Keratinocyte (primary cell): ENCODE measurements at regions not wholly inside any gene's neighbourhood (a gene's known extent, or its start where the extent isn't known, plus 50 kb on each side); places are given as distances from the start of the nearest gene placed in this dataset.
"Not testable (repeated sequence)": the region's sequence is repeated elsewhere in the genome, so short reads cannot be mapped to it uniquely, and the experiment has no call there.

Source experiments
- DNase-seq: peaks from one replicate; pipeline ENCODE4 v3.0.0-alpha.2; 2011; ENCODE audit warnings: low read depth, missing footprints, low spot score
- FAIRE-seq: peaks from 2 replicates; lab custom pipeline; 2011; peaks lifted over from hg19 to GRCh38; lab: Jason Lieb, UNC
- H2AFZ ChIP-seq: 2 replicates; pipeline ENCODE4 v1.6.0; 2012; ENCODE audit warnings: low read length, control low read depth, inconsistent platforms; ENCODE audit not compliant: control insufficient read depth
- H3K27ac ChIP-seq: 2 replicates; pipeline ENCODE4 v1.5.1; 2011; ENCODE audit warnings: low read length; ENCODE audit not compliant: control insufficient read depth, insufficient read depth
- H3K27me3 ChIP-seq: 3 replicates; pipeline ENCODE4 v1.6.0; 2011; ENCODE audit warnings: low read length; ENCODE audit not compliant: control insufficient read depth, insufficient read depth; ENCODE audit errors: extremely low read depth
- H3K36me3 ChIP-seq, 2 experiments: 2 replicates in 1 of 2; 3 replicates in 1 of 2; pipeline ENCODE4 v1.5.1; 2011; ENCODE audit warnings: low read length in 2 of 2, mild to moderate bottlenecking in 1 of 2; ENCODE audit not compliant: control insufficient read depth in 2 of 2, insufficient read depth in 2 of 2; ENCODE audit errors: extremely low read depth in 1 of 2
- H3K4me1 ChIP-seq: 3 replicates; pipeline ENCODE4 v1.5.1; 2011; ENCODE audit warnings: low read length; ENCODE audit not compliant: control insufficient read depth, insufficient read depth; ENCODE audit errors: extremely low read depth
- H3K4me2 ChIP-seq: 3 replicates; pipeline ENCODE4 v1.6.0; 2011; ENCODE audit warnings: low read depth, low read length; ENCODE audit not compliant: control insufficient read depth, insufficient read depth; ENCODE audit errors: extremely low read depth
- H3K4me3 ChIP-seq, 3 experiments: fragments of 200-600 bp in 1 of 3; sonication (generic) in 1 of 3; 2 replicates in 2 of 3; 3 replicates in 1 of 3; pipeline ENCODE4 v1.5.1; 2011 to 2016; ENCODE audit warnings: low read length in 3 of 3, mild to moderate bottlenecking in 3 of 3, control low read depth in 2 of 3, inconsistent platforms in 1 of 3, low read depth in 1 of 3, mixed read lengths in 1 of 3, mixed run types in 1 of 3, moderate library complexity in 1 of 3; ENCODE audit not compliant: control insufficient read depth in 2 of 3, insufficient read depth in 2 of 3; ENCODE audit errors: extremely low read depth in 1 of 3
- H3K79me2 ChIP-seq: 2 replicates; pipeline ENCODE4 v1.6.0; 2012; ENCODE audit warnings: low read length; ENCODE audit not compliant: control insufficient read depth, insufficient read depth
- H3K9ac ChIP-seq: 3 replicates; pipeline ENCODE4 v1.6.0; 2011; ENCODE audit warnings: low read length; ENCODE audit not compliant: control insufficient read depth, insufficient read depth; ENCODE audit errors: extremely low read depth
- H3K9me1 ChIP-seq: 3 replicates; pipeline ENCODE4 v1.6.0; 2011; ENCODE audit warnings: low read length; ENCODE audit not compliant: control insufficient read depth, insufficient read depth; ENCODE audit errors: extremely low read depth
- H3K9me3 ChIP-seq: 2 replicates; pipeline ENCODE4 v1.5.1; 2012; ENCODE audit warnings: low read depth, low read length; ENCODE audit not compliant: control insufficient read depth
- H4K20me1 ChIP-seq: 3 replicates; pipeline ENCODE4 v1.6.0; 2011; ENCODE audit warnings: low read length; ENCODE audit not compliant: control insufficient read depth, insufficient read depth; ENCODE audit errors: extremely low read depth
- EZH2 ChIP-seq: IDR thresholded peaks from one replicate; pipeline ENCODE4 v1.6.1; 2012; ENCODE audit warnings: inconsistent platforms, mild to moderate bottlenecking, low read length, moderate library complexity
- dilution Hi-C: fragments of 300-500 bp; cut with MboI; formaldehyde crosslinking; loops from one replicate; pipeline ENCODE4 v1.7.0; 2020; ENCODE audit warnings: low sequenced_read_pairs; ENCODE audit not compliant: extremely low pct_ligation_motif_present
- TF ChIP-seq, protein P1 (sequence below), 3 experiments: IDR thresholded peaks in 1 of 3; conservative IDR thresholded peaks in 1 of 3; optimal IDR thresholded peaks in 1 of 3; 2 replicates in 2 of 3; 3 replicates in 1 of 3; pipeline versions ENCODE3 to v1.5.1; 2011; ENCODE audit warnings: low read length in 3 of 3, mild to moderate bottlenecking in 3 of 3, moderate library complexity in 2 of 3, control low read depth in 1 of 3, inconsistent platforms in 1 of 3; ENCODE audit not compliant: insufficient read depth in 2 of 3; ENCODE audit errors: extremely low read depth in 1 of 3

DNA sequence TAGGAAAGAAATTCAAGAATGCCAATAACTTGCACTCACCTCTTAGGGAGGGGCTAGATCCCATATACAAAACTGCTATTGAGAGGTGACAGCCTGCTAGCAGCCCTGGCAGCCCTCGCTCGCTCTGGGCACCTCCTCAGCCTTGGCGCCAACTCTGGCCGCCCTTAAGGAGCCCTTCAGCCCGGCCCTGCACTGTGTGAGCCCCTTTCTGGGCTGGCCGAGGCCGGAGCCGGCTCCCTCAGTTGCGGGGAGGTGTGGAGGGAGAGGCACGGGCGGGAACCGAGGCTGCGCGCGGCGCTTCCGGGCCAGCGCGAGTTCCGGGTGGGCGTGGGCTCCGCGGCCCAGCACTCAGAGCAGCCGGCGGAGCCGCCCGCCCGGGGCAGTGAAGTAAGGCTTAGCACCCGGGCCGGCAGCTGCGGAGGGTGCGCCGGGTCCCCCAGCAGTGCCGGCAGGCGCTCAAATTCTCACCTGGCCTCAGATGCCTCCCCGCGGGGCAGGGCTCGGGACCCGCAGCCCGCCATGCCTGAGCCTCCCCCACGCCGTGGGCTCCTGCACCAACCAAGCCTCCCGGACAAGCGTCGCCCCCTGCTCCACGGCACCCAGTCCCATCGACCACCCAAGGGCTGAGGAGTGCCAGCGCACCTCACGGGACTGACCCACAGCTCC is 329.9 kb downstream of the FAM181B start:
- H3K9me1 ChIP-seq: no peaks in the 10 kb centered on the region
- H2AFZ ChIP-seq: no peak overlapping the region
- no peak for DNase-seq
- TF ChIP-seq, protein P1, sequence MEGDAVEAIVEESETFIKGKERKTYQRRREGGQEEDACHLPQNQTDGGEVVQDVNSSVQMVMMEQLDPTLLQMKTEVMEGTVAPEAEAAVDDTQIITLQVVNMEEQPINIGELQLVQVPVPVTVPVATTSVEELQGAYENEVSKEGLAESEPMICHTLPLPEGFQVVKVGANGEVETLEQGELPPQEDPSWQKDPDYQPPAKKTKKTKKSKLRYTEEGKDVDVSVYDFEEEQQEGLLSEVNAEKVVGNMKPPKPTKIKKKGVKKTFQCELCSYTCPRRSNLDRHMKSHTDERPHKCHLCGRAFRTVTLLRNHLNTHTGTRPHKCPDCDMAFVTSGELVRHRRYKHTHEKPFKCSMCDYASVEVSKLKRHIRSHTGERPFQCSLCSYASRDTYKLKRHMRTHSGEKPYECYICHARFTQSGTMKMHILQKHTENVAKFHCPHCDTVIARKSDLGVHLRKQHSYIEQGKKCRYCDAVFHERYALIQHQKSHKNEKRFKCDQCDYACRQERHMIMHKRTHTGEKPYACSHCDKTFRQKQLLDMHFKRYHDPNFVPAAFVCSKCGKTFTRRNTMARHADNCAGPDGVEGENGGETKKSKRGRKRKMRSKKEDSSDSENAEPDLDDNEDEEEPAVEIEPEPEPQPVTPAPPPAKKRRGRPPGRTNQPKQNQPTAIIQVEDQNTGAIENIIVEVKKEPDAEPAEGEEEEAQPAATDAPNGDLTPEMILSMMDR (optimal IDR thresholded peaks at IDR 0.05 in 1 of 3, IDR thresholded peaks at IDR 0.05 in 1 of 3, conservative IDR thresholded peaks at IDR 0.05 in 1 of 3; ENCODE audit: extremely low read depth in 1 of 3, insufficient read depth in 2 of 3, low read length in 3 of 3): no peak
- no peak for TF ChIP-seq EZH2
- no peaks in the 10 kb centered on the region for H3K36me3 ChIP-seq
- H3K4me1 ChIP-seq: no peaks in the 10 kb centered on the region
- no peaks in the 10 kb centered on the region for H3K79me2 ChIP-seq
- H3K9me3 ChIP-seq: no peaks in the 10 kb centered on the region
- no peak overlapping the region for H3K4me3 ChIP-seq
- no peak overlapping the region for H3K27ac ChIP-seq
- no peaks in the 10 kb centered on the region for H3K27me3 ChIP-seq
- H4K20me1 ChIP-seq: no peaks in the 10 kb centered on the region
- H3K4me2 ChIP-seq: no peak overlapping the region
- H3K9ac ChIP-seq: no peak overlapping the region
- no peak for FAIRE-seq
- dilution Hi-C loops: no loop called here

DNA sequence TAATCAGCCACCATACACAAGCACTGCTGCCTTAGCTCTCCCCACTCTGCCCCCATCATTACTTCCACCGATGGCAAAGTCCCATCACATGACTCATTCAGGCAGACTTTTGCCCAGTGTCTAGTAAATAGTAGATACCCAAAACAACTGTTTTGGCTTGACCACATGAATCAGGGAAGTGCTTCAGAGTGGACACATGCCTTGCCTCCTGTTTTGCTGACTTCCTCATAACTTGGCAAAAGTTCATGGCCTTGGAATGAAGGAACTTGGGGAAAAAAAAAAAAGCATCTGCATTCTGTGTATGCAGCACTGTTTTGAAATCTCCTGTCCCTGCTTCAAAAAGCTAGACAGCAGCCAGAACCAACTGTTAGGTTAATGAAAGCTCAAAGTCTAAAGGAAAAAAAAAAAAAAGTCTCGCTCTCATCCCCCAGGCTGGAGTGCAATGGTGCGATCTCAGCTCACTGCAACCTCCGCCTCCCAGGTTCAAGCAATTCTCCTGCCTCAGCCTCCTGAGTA is 335.3 kb downstream of the FAM181B start:
- TF ChIP-seq, protein P1 (optimal IDR thresholded peaks at IDR 0.05 in 1 of 3, IDR thresholded peaks at IDR 0.05 in 1 of 3, conservative IDR thresholded peaks at IDR 0.05 in 1 of 3; ENCODE audit: extremely low read depth in 1 of 3, insufficient read depth in 2 of 3, low read length in 3 of 3): no peak
- no peak for TF ChIP-seq EZH2
- Histone ChIP-seq H3K27me3 (no peaks in the 10 kb centered on the region), H2AFZ (no peak overlapping the region), H3K27ac (no peak overlapping the region), H3K4me3 (no peak overlapping the region), H3K9me3 (no peaks in the 10 kb centered on the region), H3K9me1 (no peaks in the 10 kb centered on the region), H3K4me2 (no peak overlapping the region), H3K4me1 (no peaks in the 10 kb centered on the region), H3K79me2 (no peaks in the 10 kb centered on the region), H3K36me3 (no peaks in the 10 kb centered on the region), H3K9ac (no peak overlapping the region), H4K20me1 (no peaks in the 10 kb centered on the region)
- dilution Hi-C loops: no loop called here
- FAIRE-seq: no peak
- DNase-seq: no peak

DNA sequence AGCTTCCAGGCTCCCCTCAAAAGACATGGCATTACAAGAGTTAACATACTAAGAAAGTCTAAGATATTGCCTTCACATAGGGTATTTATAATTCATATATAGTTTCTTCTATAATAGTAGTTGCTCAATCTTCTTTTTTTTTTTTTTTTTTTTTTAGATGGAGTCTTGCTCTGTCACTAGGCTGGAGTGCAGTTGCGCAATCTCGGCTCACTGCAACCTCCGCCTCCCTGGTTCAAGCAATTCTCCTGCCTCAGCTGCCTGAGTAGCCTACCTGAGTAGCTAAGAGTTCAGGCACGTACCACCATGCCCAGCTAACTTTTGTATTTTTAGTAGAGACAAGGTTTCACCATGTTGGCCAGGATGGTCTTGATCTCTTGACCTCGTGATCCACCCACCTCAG is 337.0 kb downstream of the FAM181B start:
- H3K27ac ChIP-seq, FAIRE-seq, H3K4me2 ChIP-seq, H3K9me3 ChIP-seq, dilution Hi-C loops, H3K4me1 ChIP-seq, H3K9ac ChIP-seq, H2AFZ ChIP-seq, DNase-seq, H3K79me2 ChIP-seq, H3K27me3 ChIP-seq, H4K20me1 ChIP-seq, H3K4me3 ChIP-seq, H3K36me3 ChIP-seq, H3K9me1 ChIP-seq: not testable (repeated sequence)
